SK-N-SH (cell line): ENCODE measurements at regions not wholly inside any gene's neighbourhood (a gene's known extent, or its start where the extent isn't known, plus 50 kb on each side); places are given as distances from the start of the nearest gene placed in this dataset.

Source experiments
- JUND ChIP-seq: IDR thresholded peaks from 2 replicates; pipeline ENCODE4 v1.4.0; 2012
- TF ChIP-seq, protein P1 (sequence below): IDR thresholded peaks from 2 replicates; pipeline ENCODE4 v1.6.1; 2012; ENCODE audit warnings: mild to moderate bottlenecking, low read depth, low read length, moderate library complexity
- TF ChIP-seq, protein P2 (sequence below): fragments of 200-600 bp; sonication (generic); IDR thresholded peaks from 2 replicates; pipeline ENCODE4 v1.6.1; 2017; ENCODE audit warnings: antibody characterized with exemption, mild to moderate bottlenecking, moderate library complexity

DNA sequence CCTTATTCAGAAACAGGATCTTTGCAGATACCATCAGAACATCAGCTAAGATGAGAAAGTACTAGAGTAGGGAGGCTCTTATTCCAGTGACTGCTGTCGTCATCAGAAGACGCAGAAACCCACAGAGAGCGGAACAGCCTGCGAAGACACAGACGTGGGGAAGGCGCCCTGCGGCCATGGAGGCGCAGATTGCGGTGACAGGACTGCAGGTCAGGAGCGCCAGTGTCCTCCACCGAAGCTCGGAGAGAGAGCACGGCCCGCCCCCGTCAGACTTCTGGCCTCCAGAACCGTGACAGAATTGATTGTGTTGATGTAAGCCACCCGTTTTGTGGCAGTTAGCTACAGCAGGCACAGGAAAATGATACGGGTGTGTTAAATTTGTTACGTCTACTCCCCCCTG, 275.5 kb downstream of the EFNB2 start:
- TF ChIP-seq, protein P1, sequence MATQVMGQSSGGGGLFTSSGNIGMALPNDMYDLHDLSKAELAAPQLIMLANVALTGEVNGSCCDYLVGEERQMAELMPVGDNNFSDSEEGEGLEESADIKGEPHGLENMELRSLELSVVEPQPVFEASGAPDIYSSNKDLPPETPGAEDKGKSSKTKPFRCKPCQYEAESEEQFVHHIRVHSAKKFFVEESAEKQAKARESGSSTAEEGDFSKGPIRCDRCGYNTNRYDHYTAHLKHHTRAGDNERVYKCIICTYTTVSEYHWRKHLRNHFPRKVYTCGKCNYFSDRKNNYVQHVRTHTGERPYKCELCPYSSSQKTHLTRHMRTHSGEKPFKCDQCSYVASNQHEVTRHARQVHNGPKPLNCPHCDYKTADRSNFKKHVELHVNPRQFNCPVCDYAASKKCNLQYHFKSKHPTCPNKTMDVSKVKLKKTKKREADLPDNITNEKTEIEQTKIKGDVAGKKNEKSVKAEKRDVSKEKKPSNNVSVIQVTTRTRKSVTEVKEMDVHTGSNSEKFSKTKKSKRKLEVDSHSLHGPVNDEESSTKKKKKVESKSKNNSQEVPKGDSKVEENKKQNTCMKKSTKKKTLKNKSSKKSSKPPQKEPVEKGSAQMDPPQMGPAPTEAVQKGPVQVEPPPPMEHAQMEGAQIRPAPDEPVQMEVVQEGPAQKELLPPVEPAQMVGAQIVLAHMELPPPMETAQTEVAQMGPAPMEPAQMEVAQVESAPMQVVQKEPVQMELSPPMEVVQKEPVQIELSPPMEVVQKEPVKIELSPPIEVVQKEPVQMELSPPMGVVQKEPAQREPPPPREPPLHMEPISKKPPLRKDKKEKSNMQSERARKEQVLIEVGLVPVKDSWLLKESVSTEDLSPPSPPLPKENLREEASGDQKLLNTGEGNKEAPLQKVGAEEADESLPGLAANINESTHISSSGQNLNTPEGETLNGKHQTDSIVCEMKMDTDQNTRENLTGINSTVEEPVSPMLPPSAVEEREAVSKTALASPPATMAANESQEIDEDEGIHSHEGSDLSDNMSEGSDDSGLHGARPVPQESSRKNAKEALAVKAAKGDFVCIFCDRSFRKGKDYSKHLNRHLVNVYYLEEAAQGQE: no peak
- TF ChIP-seq JUND: no peak
- TF ChIP-seq, protein P2, sequence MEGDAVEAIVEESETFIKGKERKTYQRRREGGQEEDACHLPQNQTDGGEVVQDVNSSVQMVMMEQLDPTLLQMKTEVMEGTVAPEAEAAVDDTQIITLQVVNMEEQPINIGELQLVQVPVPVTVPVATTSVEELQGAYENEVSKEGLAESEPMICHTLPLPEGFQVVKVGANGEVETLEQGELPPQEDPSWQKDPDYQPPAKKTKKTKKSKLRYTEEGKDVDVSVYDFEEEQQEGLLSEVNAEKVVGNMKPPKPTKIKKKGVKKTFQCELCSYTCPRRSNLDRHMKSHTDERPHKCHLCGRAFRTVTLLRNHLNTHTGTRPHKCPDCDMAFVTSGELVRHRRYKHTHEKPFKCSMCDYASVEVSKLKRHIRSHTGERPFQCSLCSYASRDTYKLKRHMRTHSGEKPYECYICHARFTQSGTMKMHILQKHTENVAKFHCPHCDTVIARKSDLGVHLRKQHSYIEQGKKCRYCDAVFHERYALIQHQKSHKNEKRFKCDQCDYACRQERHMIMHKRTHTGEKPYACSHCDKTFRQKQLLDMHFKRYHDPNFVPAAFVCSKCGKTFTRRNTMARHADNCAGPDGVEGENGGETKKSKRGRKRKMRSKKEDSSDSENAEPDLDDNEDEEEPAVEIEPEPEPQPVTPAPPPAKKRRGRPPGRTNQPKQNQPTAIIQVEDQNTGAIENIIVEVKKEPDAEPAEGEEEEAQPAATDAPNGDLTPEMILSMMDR: no peak
